ENCODE measurements at regions not wholly inside any gene's neighbourhood (a gene's known extent, or its start where the extent isn't known, plus 50 kb on each side); places are given as distances from the start of the nearest gene placed in this dataset.
"Not testable (repeated sequence)": the region's sequence is repeated elsewhere in the genome, so short reads cannot be mapped to it uniquely, and the experiment has no call there.

GRCh38 chrX:92081250-92081649 is 302.1 kb downstream of the PCDH11X start:
- H2BK15ac ChIP-seq (ENCODE audit: low read length); H3K56ac ChIP-seq (replicated peaks; ENCODE audit: insufficient read length, low read depth, low read length); H2AFZ ChIP-seq (ENCODE audit: low read length); H2AK5ac ChIP-seq (ENCODE audit: low read depth, low read length); H4K8ac ChIP-seq (ENCODE audit: extremely low read depth, insufficient read depth, low read length); H3K14ac ChIP-seq (ENCODE audit: insufficient read length); H3K4me2 ChIP-seq (ENCODE audit: insufficient read depth in 1 of 2, low read depth in 2 of 2, low read length in 2 of 2); H4K5ac ChIP-seq (ENCODE audit: insufficient read length, low read depth, low read length); H2BK20ac ChIP-seq (ENCODE audit: low read length); H2BK12ac ChIP-seq (ENCODE audit: low read depth, low read length); H3K36me3 ChIP-seq (ENCODE audit: control insufficient read depth in 2 of 4, insufficient read depth in 4 of 4, low read length in 3 of 4); H3K79me2 ChIP-seq (ENCODE audit: control insufficient read depth in 1 of 2, insufficient read depth in 2 of 2, low read length in 2 of 2); H2BK120ac ChIP-seq (replicated peaks; ENCODE audit: low read depth, low read length); H3K23ac ChIP-seq (ENCODE audit: insufficient read length); H3K4me3 ChIP-seq (ENCODE audit: extremely low read depth in 1 of 4, insufficient read depth in 2 of 4, low read depth in 3 of 4, low read length in 4 of 4); H4K91ac ChIP-seq (replicated peaks; ENCODE audit: insufficient read length, low read length); H3K4me1 ChIP-seq (replicated peaks in 1 of 4; ENCODE audit: control insufficient read depth in 3 of 4, insufficient read depth in 4 of 4, low read length in 3 of 4); POLR2A ChIA-PET (ENCODE audit: partially characterized antibody); H3K23me2 ChIP-seq (ENCODE audit: low read depth, low read length); H2BK5ac ChIP-seq (ENCODE audit: low read depth, low read length); H3K4ac ChIP-seq (replicated peaks; ENCODE audit: insufficient read length, low read depth, low read length); H3K79me1 ChIP-seq (ENCODE audit: low read depth, low read length); H3K27ac ChIP-seq (ENCODE audit: low read depth, low read length); H3K27me3 ChIP-seq (replicated peaks in 1 of 4; ENCODE audit: control insufficient read depth in 3 of 4, extremely low read depth in 1 of 4, insufficient read depth in 3 of 4, low read length in 3 of 4); CTCF ChIA-PET (ENCODE audit: partially characterized antibody); DNase-seq (ENCODE audit: low read depth in 1 of 2, low spot score in 2 of 2); H3K18ac ChIP-seq (ENCODE audit: extremely low read depth, low read length); H4K20me1 ChIP-seq (replicated peaks in 1 of 2; ENCODE audit: control insufficient read depth in 1 of 2, insufficient read depth in 2 of 2, low read length in 2 of 2); H3K9me3 ChIP-seq (ENCODE audit: insufficient read depth in 2 of 2, low read depth in 1 of 2, low read length in 1 of 2); H3K9ac ChIP-seq (replicated peaks in 1 of 4; ENCODE audit: extremely low read depth in 1 of 4, low read depth in 3 of 4, low read length in 3 of 4): not testable (repeated sequence)
- WGBS, 2 experiments (ENCODE audit: extremely low coverage in 1 of 2, insufficient coverage in 1 of 2, insufficient read length in 1 of 2, insufficient replicate concordance in 2 of 2, low coverage in 1 of 2, low lambda C conversion rate in 2 of 2, missing lambda C conversion rate in 1 of 2): 40% methylated on average over 1 of the region's 1 CpG; no CpG with 5 or more reads in 1 of the 2 experiments
- FAIRE-seq: peak; percentile 86

- peak; percentile 28 for FAIRE-seq
- DNase-seq (ENCODE audit: low read depth in 1 of 2, low spot score in 2 of 2): not testable (repeated sequence)
Measured at GRCh38 chrX:92090756-92091155, 311.6 kb downstream of the PCDH11X start.

More at GRCh38 chrX:92090756-92091155, 311.6 kb downstream of the PCDH11X start:
- H3K79me2 ChIP-seq (ENCODE audit: control insufficient read depth in 1 of 2, insufficient read depth in 2 of 2, low read length in 2 of 2); H2BK12ac ChIP-seq (ENCODE audit: low read depth, low read length); H3K79me1 ChIP-seq (ENCODE audit: low read depth, low read length); H2BK15ac ChIP-seq (ENCODE audit: low read length); H4K20me1 ChIP-seq (replicated peaks in 1 of 2; ENCODE audit: control insufficient read depth in 1 of 2, insufficient read depth in 2 of 2, low read length in 2 of 2); H3K27ac ChIP-seq (ENCODE audit: low read depth, low read length); H3K36me3 ChIP-seq (ENCODE audit: control insufficient read depth in 2 of 4, insufficient read depth in 4 of 4, low read length in 3 of 4); H3K4me1 ChIP-seq (replicated peaks in 1 of 4; ENCODE audit: control insufficient read depth in 3 of 4, insufficient read depth in 4 of 4, low read length in 3 of 4); H3K4me3 ChIP-seq (ENCODE audit: extremely low read depth in 1 of 4, insufficient read depth in 2 of 4, low read depth in 3 of 4, low read length in 4 of 4); H3K23me2 ChIP-seq (ENCODE audit: low read depth, low read length); H3K23ac ChIP-seq (ENCODE audit: insufficient read length); H2AFZ ChIP-seq (ENCODE audit: low read length); H3K27me3 ChIP-seq (replicated peaks in 1 of 4; ENCODE audit: control insufficient read depth in 3 of 4, extremely low read depth in 1 of 4, insufficient read depth in 3 of 4, low read length in 3 of 4); H3K4ac ChIP-seq (replicated peaks; ENCODE audit: insufficient read length, low read depth, low read length); CTCF ChIA-PET (ENCODE audit: partially characterized antibody); H3K56ac ChIP-seq (replicated peaks; ENCODE audit: insufficient read length, low read depth, low read length); H3K14ac ChIP-seq (ENCODE audit: insufficient read length); H4K5ac ChIP-seq (ENCODE audit: insufficient read length, low read depth, low read length); POLR2A ChIA-PET (ENCODE audit: partially characterized antibody); H3K4me2 ChIP-seq (ENCODE audit: insufficient read depth in 1 of 2, low read depth in 2 of 2, low read length in 2 of 2); H3K9ac ChIP-seq (replicated peaks in 1 of 4; ENCODE audit: extremely low read depth in 1 of 4, low read depth in 3 of 4, low read length in 3 of 4); H3K9me3 ChIP-seq (ENCODE audit: insufficient read depth in 2 of 2, low read depth in 1 of 2, low read length in 1 of 2); H2BK20ac ChIP-seq (ENCODE audit: low read length); H2BK120ac ChIP-seq (replicated peaks; ENCODE audit: low read depth, low read length); H2BK5ac ChIP-seq (ENCODE audit: low read depth, low read length); H3K18ac ChIP-seq (ENCODE audit: extremely low read depth, low read length); H4K8ac ChIP-seq (ENCODE audit: extremely low read depth, insufficient read depth, low read length); H4K91ac ChIP-seq (replicated peaks; ENCODE audit: insufficient read length, low read length); H2AK5ac ChIP-seq (ENCODE audit: low read depth, low read length): not testable (repeated sequence)
- 53% methylated on average over 2 of the region's 2 CpGs; no CpG with 5 or more reads in 1 of the 2 experiments for WGBS, 2 experiments (ENCODE audit: extremely low coverage in 1 of 2, insufficient coverage in 1 of 2, insufficient read length in 1 of 2, insufficient replicate concordance in 2 of 2, low coverage in 1 of 2, low lambda C conversion rate in 2 of 2, missing lambda C conversion rate in 1 of 2)

All from H1 (cell line).